ENCODE measurements at regions not wholly inside any gene's neighbourhood (a gene's known extent, or its start where the extent isn't known, plus 50 kb on each side); places are given as distances from the start of the nearest gene placed in this dataset.

GRCh38 chr13:58566176-58566575 lies 934.6 kb downstream of the PCDH17 start:
- H4K20me1 ChIP-seq (ENCODE audit: insufficient read depth, low read depth, low read length): no peaks in the 10 kb centered on the region
- no peak for DNase-seq

GRCh38 chr13:58573743-58574142 lies 942.2 kb downstream of the PCDH17 start:
- no peak overlapping the region for H3K4me2 ChIP-seq (ENCODE audit: low read depth, low read length, poor library complexity, severe bottlenecking)
- no peak overlapping the region for H3K27ac ChIP-seq (ENCODE audit: low read length)
- H4K20me1 ChIP-seq (ENCODE audit: insufficient read depth, low read depth, low read length): no peaks in the 10 kb centered on the region
- DNase-seq: no peak
- no peaks in the 10 kb centered on the region for H3K9me2 ChIP-seq (replicated peaks; ENCODE audit: insufficient read depth, low read length)
- no peaks in the 10 kb centered on the region for H3K27me3 ChIP-seq (ENCODE audit: low read length)
- no peaks in the 10 kb centered on the region for H3K4me1 ChIP-seq (ENCODE audit: low read length)
- H2AFZ ChIP-seq (ENCODE audit: low read length): no peak overlapping the region
- H3K79me2 ChIP-seq (ENCODE audit: low read length): no peaks in the 10 kb centered on the region
- no peak overlapping the region for H3K9ac ChIP-seq (ENCODE audit: low read length)
- peaks cover 63% of the 10 kb centered on the region for H3K9me3 ChIP-seq (ENCODE audit: low read length)
- H3K4me3 ChIP-seq (ENCODE audit: low read length): no peak overlapping the region
- no peaks in the 10 kb centered on the region; the same call in 1 of the 2 replicates for H3K36me3 ChIP-seq (ENCODE audit: insufficient read depth, low read length)

More at GRCh38 chr13:58566176-58566575, 934.6 kb downstream of the PCDH17 start:
- H3K4me2 ChIP-seq (ENCODE audit: low read depth, low read length, poor library complexity, severe bottlenecking): no peak overlapping the region
- no peak overlapping the region for H2AFZ ChIP-seq (ENCODE audit: low read length)
- H3K4me3 ChIP-seq (ENCODE audit: low read length): no peak overlapping the region
- H3K9ac ChIP-seq (ENCODE audit: low read length): no peak overlapping the region
- H3K9me3 ChIP-seq (ENCODE audit: low read length): peaks cover 44% of the 10 kb centered on the region
- H3K9me2 ChIP-seq (replicated peaks; ENCODE audit: insufficient read depth, low read length): no peaks in the 10 kb centered on the region
- no peaks in the 10 kb centered on the region for H3K27me3 ChIP-seq (ENCODE audit: low read length)
- no peaks in the 10 kb centered on the region for H3K79me2 ChIP-seq (ENCODE audit: low read length)
- H3K36me3 ChIP-seq (ENCODE audit: insufficient read depth, low read length): no peaks in the 10 kb centered on the region
- H3K27ac ChIP-seq (ENCODE audit: low read length): no peak overlapping the region
- H3K4me1 ChIP-seq (ENCODE audit: low read length): no peaks in the 10 kb centered on the region

- Histone ChIP-seq H3K9me3 (ENCODE audit: low read length) (peaks cover 60% of the 10 kb centered on the region), H2AFZ (ENCODE audit: low read length) (no peak overlapping the region), H3K4me2 (ENCODE audit: low read depth, low read length, poor library complexity, severe bottlenecking) (no peak overlapping the region), H3K27me3 (ENCODE audit: low read length) (no peaks in the 10 kb centered on the region), H3K4me3 (ENCODE audit: low read length) (no peak overlapping the region), H3K79me2 (ENCODE audit: low read length) (no peaks in the 10 kb centered on the region), H3K27ac (ENCODE audit: low read length) (no peak overlapping the region), H3K9ac (ENCODE audit: low read length) (no peak overlapping the region), H3K4me1 (ENCODE audit: low read length) (no peaks in the 10 kb centered on the region), H3K9me2 (replicated peaks; ENCODE audit: insufficient read depth, low read length) (no peaks in the 10 kb centered on the region), H4K20me1 (ENCODE audit: insufficient read depth, low read depth, low read length) (no peaks in the 10 kb centered on the region), H3K36me3 (ENCODE audit: insufficient read depth, low read length) (no peaks in the 10 kb centered on the region; the same call in 1 of the 2 replicates)
- DNase-seq: no peak
Measured at GRCh38 chr13:58574791-58575190, 943.2 kb downstream of the PCDH17 start.

- no peak overlapping the region for H3K9ac ChIP-seq (ENCODE audit: low read length)
- no peak overlapping the region for H3K4me3 ChIP-seq (ENCODE audit: low read length)
- no peaks in the 10 kb centered on the region for H3K9me2 ChIP-seq (replicated peaks; ENCODE audit: insufficient read depth, low read length)
- H2AFZ ChIP-seq (ENCODE audit: low read length): no peak overlapping the region
- no peaks in the 10 kb centered on the region for H3K36me3 ChIP-seq (ENCODE audit: insufficient read depth, low read length)
- no peaks in the 10 kb centered on the region for H3K79me2 ChIP-seq (ENCODE audit: low read length)
- H4K20me1 ChIP-seq (ENCODE audit: insufficient read depth, low read depth, low read length): no peaks in the 10 kb centered on the region
- H3K4me2 ChIP-seq (ENCODE audit: low read depth, low read length, poor library complexity, severe bottlenecking): no peak overlapping the region
- H3K4me1 ChIP-seq (ENCODE audit: low read length): no peaks in the 10 kb centered on the region
- H3K27ac ChIP-seq (ENCODE audit: low read length): no peak overlapping the region
- H3K9me3 ChIP-seq (ENCODE audit: low read length): peaks cover 36% of the 10 kb centered on the region
- no peak for DNase-seq
- H3K27me3 ChIP-seq (ENCODE audit: low read length): no peaks in the 10 kb centered on the region
Measured at GRCh38 chr13:58579468-58579867, 947.9 kb downstream of the PCDH17 start.

- Histone ChIP-seq H3K4me1 (ENCODE audit: low read length) (no peaks in the 10 kb centered on the region), H3K4me2 (ENCODE audit: low read depth, low read length, poor library complexity, severe bottlenecking) (no peak overlapping the region), H4K20me1 (ENCODE audit: insufficient read depth, low read depth, low read length) (no peaks in the 10 kb centered on the region), H3K79me2 (ENCODE audit: low read length) (no peaks in the 10 kb centered on the region), H3K4me3 (ENCODE audit: low read length) (no peak overlapping the region), H3K9me3 (ENCODE audit: low read length) (peaks cover 16% of the 10 kb centered on the region), H3K27me3 (ENCODE audit: low read length) (no peaks in the 10 kb centered on the region), H3K9ac (ENCODE audit: low read length) (no peak overlapping the region), H3K27ac (ENCODE audit: low read length) (no peak overlapping the region), H3K36me3 (ENCODE audit: insufficient read depth, low read length) (no peaks in the 10 kb centered on the region), H2AFZ (ENCODE audit: low read length) (no peak overlapping the region), H3K9me2 (replicated peaks; ENCODE audit: insufficient read depth, low read length) (no peaks in the 10 kb centered on the region)
- DNase-seq: no peak
Measured at GRCh38 chr13:58583966-58584365, 952.4 kb downstream of the PCDH17 start.

DNA sequence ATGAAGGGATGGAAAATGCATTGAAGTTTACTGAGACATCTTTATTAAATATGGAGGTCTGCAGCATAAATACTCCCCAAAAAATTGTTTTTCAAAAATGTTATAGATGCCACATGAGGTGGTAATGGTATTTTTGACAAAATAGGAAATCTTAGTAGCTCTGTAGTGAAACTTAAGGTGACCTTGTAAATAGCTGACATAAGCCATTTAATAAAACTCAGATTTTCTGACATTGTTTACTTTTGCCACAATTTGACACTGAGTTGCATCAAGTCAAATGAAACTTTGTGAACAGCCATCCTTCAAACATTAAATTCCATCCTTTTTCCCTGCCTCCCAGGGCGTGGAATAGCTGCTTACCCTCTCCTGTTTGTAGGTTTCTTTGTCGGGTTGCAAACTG lies 953.1 kb downstream of the PCDH17 start:
- no peaks in the 10 kb centered on the region for H3K9me2 ChIP-seq (replicated peaks; ENCODE audit: insufficient read depth, low read length)
- H3K79me2 ChIP-seq (ENCODE audit: low read length): no peaks in the 10 kb centered on the region
- no peak overlapping the region for H3K27ac ChIP-seq (ENCODE audit: low read length)
- no peak overlapping the region for H3K4me2 ChIP-seq (ENCODE audit: low read depth, low read length, poor library complexity, severe bottlenecking)
- no peak overlapping the region for H2AFZ ChIP-seq (ENCODE audit: low read length)
- peaks cover 21% of the 10 kb centered on the region for H3K9me3 ChIP-seq (ENCODE audit: low read length)
- H4K20me1 ChIP-seq (ENCODE audit: insufficient read depth, low read depth, low read length): no peaks in the 10 kb centered on the region
- H3K36me3 ChIP-seq (ENCODE audit: insufficient read depth, low read length): no peaks in the 10 kb centered on the region
- no peak for DNase-seq
- no peak overlapping the region for H3K9ac ChIP-seq (ENCODE audit: low read length)
- H3K4me3 ChIP-seq (ENCODE audit: low read length): no peak overlapping the region
- H3K27me3 ChIP-seq (ENCODE audit: low read length): no peaks in the 10 kb centered on the region
- no peaks in the 10 kb centered on the region for H3K4me1 ChIP-seq (ENCODE audit: low read length)

GRCh38 chr13:58587183-58587582 lies 955.6 kb downstream of the PCDH17 start:
- no peaks in the 10 kb centered on the region for H3K27me3 ChIP-seq (ENCODE audit: low read length)
- H3K9me3 ChIP-seq (ENCODE audit: low read length): peaks cover 34% of the 10 kb centered on the region
- H4K20me1 ChIP-seq (ENCODE audit: insufficient read depth, low read depth, low read length): no peaks in the 10 kb centered on the region
- H3K4me3 ChIP-seq (ENCODE audit: low read length): no peak overlapping the region
- no peak overlapping the region for H3K27ac ChIP-seq (ENCODE audit: low read length)
- H3K9ac ChIP-seq (ENCODE audit: low read length): no peak overlapping the region
- DNase-seq: peak; percentile 49
- H3K9me2 ChIP-seq (replicated peaks; ENCODE audit: insufficient read depth, low read length): no peaks in the 10 kb centered on the region
- H2AFZ ChIP-seq (ENCODE audit: low read length): no peak overlapping the region
- no peaks in the 10 kb centered on the region for H3K79me2 ChIP-seq (ENCODE audit: low read length)
- H3K4me2 ChIP-seq (ENCODE audit: low read depth, low read length, poor library complexity, severe bottlenecking): no peak overlapping the region
- H3K36me3 ChIP-seq (ENCODE audit: insufficient read depth, low read length): no peaks in the 10 kb centered on the region
- H3K4me1 ChIP-seq (ENCODE audit: low read length): no peaks in the 10 kb centered on the region

- no peaks in the 10 kb centered on the region for H3K27me3 ChIP-seq (ENCODE audit: low read length)
- no peak for DNase-seq
- H3K27ac ChIP-seq (ENCODE audit: low read length): no peak overlapping the region
- H3K9me3 ChIP-seq (ENCODE audit: low read length): peaks cover 29% of the 10 kb centered on the region
- H2AFZ ChIP-seq (ENCODE audit: low read length): no peak overlapping the region
- no peaks in the 10 kb centered on the region for H3K9me2 ChIP-seq (replicated peaks; ENCODE audit: insufficient read depth, low read length)
- no peak overlapping the region for H3K4me3 ChIP-seq (ENCODE audit: low read length)
- H3K4me2 ChIP-seq (ENCODE audit: low read depth, low read length, poor library complexity, severe bottlenecking): no peak overlapping the region
- H3K36me3 ChIP-seq (ENCODE audit: insufficient read depth, low read length): no peaks in the 10 kb centered on the region
- H4K20me1 ChIP-seq (ENCODE audit: insufficient read depth, low read depth, low read length): no peaks in the 10 kb centered on the region
- H3K9ac ChIP-seq (ENCODE audit: low read length): no peak overlapping the region
- no peaks in the 10 kb centered on the region for H3K4me1 ChIP-seq (ENCODE audit: low read length)
- no peaks in the 10 kb centered on the region for H3K79me2 ChIP-seq (ENCODE audit: low read length)
Measured at GRCh38 chr13:58592052-58592451, 960.5 kb downstream of the PCDH17 start.

DNA sequence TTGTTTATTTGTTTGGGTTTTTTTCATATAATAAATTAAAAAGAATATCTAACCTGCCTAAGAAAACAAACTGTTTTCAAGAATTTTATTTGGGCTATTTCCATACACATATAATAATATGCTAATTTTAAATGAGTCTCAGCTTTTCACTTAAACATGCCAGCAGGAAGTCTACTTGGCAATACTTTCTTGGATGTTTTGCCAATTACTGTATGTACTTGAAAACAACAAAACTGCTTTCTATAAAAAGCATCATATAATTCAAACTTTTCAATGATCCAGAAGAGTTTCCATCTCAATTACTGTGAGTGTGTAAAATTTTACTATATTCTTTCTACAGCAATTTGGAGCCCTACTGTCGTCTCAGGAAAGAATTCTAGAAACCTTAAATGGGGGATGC lies 961.2 kb downstream of the PCDH17 start:
- Histone ChIP-seq H3K9me3 (ENCODE audit: low read length) (peaks cover 29% of the 10 kb centered on the region), H3K79me2 (ENCODE audit: low read length) (no peaks in the 10 kb centered on the region), H3K4me2 (ENCODE audit: low read depth, low read length, poor library complexity, severe bottlenecking) (no peak overlapping the region), H3K9ac (ENCODE audit: low read length) (no peak overlapping the region), H2AFZ (ENCODE audit: low read length) (no peak overlapping the region), H3K9me2 (replicated peaks; ENCODE audit: insufficient read depth, low read length) (no peaks in the 10 kb centered on the region), H4K20me1 (ENCODE audit: insufficient read depth, low read depth, low read length) (no peaks in the 10 kb centered on the region), H3K36me3 (ENCODE audit: insufficient read depth, low read length) (no peaks in the 10 kb centered on the region), H3K27ac (ENCODE audit: low read length) (no peak overlapping the region), H3K27me3 (ENCODE audit: low read length) (no peaks in the 10 kb centered on the region), H3K4me1 (ENCODE audit: low read length) (no peaks in the 10 kb centered on the region), H3K4me3 (ENCODE audit: low read length) (no peak overlapping the region)
- no peak for DNase-seq
